ENCODE measurements at regions not wholly inside any gene's neighbourhood (a gene's known extent, or its start where the extent isn't known, plus 50 kb on each side); places are given as distances from the start of the nearest gene placed in this dataset.

DNA sequence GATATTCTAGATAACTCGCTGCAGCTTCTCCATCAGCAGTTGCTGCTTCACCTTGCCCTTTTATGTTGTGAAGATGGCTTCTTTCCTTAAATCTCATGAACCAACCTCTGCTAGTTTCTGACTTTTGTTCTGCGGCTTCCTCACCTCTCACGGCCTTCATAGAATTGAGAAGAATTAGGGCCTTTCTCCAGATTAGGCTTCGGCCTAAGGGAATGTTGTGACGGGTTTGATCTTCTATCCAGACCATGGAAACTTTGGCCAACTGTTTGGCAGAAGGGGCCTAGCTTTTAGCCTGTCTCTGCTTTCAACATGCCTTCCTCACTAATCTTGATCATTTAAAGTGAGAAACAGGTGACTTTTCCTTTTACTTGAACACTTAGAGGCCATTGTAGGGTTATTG is 199.9 kb downstream of the CYP26B1 start:
- no peaks in the 10 kb centered on the region for H3K9me3 Mint-ChIP-seq
- no peaks in the 10 kb centered on the region for H3K36me3 Mint-ChIP-seq
- no peaks in the 10 kb centered on the region for H3K27me3 Mint-ChIP-seq (ENCODE audit: low read depth)
- TF ChIP-seq, protein P1, sequence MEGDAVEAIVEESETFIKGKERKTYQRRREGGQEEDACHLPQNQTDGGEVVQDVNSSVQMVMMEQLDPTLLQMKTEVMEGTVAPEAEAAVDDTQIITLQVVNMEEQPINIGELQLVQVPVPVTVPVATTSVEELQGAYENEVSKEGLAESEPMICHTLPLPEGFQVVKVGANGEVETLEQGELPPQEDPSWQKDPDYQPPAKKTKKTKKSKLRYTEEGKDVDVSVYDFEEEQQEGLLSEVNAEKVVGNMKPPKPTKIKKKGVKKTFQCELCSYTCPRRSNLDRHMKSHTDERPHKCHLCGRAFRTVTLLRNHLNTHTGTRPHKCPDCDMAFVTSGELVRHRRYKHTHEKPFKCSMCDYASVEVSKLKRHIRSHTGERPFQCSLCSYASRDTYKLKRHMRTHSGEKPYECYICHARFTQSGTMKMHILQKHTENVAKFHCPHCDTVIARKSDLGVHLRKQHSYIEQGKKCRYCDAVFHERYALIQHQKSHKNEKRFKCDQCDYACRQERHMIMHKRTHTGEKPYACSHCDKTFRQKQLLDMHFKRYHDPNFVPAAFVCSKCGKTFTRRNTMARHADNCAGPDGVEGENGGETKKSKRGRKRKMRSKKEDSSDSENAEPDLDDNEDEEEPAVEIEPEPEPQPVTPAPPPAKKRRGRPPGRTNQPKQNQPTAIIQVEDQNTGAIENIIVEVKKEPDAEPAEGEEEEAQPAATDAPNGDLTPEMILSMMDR (IDR thresholded peaks at IDR 0.05; ENCODE audit: unreplicated experiment): no peak
- H3K4me3 Mint-ChIP-seq: no peak overlapping the region
- no peak overlapping the region for H3K27ac Mint-ChIP-seq
- no peak for DNase-seq (ENCODE audit: low spot score in 2 of 2, unreplicated experiment in 2 of 2)
- H3K4me1 Mint-ChIP-seq: peaks cover 37% of the 10 kb centered on the region

DNA sequence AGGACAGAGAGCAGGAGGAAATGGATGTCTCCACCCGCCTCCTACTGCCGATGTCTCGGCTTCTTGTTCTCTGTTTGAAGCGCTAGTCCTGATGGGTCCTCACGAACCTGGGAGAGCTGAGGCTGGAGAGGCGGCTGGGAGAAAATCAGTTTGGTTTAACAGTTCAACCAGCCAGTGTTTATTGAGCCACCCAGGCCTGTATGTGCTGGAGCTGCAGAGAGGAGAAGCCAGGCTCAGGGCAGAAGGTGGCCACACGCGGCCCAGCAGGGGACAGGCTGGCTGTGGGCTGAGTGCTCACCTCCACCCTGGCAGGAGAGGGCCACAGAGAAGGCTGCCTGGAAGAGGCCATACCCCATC is 202.1 kb downstream of the CYP26B1 start:
- Mint-ChIP-seq H3K27ac (peak overlapping the region; percentile 68), H3K4me1 (peaks cover 22% of the 10 kb centered on the region), H3K36me3 (no peaks in the 10 kb centered on the region), H3K4me3 (no peak overlapping the region), H3K9me3 (no peaks in the 10 kb centered on the region), H3K27me3 (ENCODE audit: low read depth) (no peaks in the 10 kb centered on the region)
- DNase-seq (ENCODE audit: low spot score in 2 of 2, unreplicated experiment in 2 of 2): no peak
- TF ChIP-seq, protein P1 (IDR thresholded peaks at IDR 0.05; ENCODE audit: unreplicated experiment): no peak

DNA sequence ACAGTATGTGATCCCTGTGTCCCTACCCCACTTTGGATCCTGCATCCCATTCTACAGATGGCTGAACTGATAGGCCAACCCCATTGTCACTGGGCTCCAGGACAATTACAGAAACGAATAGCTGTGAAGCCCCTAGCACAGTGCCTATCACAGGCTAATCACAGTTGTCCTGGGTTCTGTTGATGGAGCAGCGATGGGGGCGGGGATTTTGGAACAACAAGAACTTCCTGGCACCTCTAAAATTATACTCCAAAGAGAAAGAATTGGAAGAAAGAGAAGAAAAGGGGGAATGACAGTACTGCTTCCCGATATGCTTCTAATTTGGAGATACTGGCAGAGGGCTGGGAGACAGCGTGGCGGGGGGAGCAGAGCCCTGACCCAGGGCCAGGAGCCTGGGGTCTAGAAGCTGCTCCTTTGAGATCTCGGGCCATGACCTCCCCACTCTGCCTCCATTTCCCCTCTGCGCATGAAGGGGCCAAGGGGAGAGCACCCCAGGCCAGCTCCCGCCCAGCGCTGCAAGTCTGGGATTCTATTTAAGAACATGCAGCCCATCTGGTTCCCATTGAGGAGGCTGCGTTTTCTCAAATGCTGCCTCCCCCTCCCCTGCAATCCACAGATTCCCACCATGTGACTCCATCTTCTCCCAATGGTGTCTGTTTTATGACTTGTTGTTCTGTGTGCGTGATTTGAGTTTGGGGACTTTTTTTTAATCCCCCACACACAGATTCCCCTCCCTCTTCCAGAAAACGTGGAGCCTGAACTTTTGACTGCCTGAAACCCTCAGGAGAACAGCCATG is 202.7 kb downstream of the CYP26B1 start:
- TF ChIP-seq, protein P1 (IDR thresholded peaks at IDR 0.05; ENCODE audit: unreplicated experiment): no peak
- H3K4me1 Mint-ChIP-seq: peaks cover 19% of the 10 kb centered on the region
- no peak overlapping the region for H3K4me3 Mint-ChIP-seq
- no peaks in the 10 kb centered on the region for H3K27me3 Mint-ChIP-seq (ENCODE audit: low read depth)
- H3K27ac Mint-ChIP-seq: peak overlapping the region; percentile 68
- no peaks in the 10 kb centered on the region for H3K36me3 Mint-ChIP-seq
- peak in 1 of 2 experiments; percentile 31 for DNase-seq (ENCODE audit: low spot score in 2 of 2, unreplicated experiment in 2 of 2)
- H3K9me3 Mint-ChIP-seq: no peaks in the 10 kb centered on the region

DNA sequence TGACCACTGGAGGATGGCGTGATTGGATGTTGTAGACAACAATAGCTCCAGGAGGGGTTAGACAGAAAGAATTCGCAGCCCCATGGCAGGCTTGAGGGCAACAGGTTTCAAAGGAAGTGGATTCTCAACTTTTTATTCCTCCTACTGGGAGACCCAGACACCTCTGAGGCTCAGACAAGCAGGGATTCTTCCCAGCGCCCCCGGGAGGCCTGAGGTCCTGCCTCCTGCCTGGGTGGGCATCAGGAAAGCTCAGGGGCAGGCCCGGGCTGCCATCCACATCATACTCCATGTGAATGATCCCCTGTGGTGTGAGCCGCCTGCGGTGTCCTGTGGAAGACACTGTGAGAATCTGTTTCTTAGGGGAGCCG is 203.5 kb downstream of the CYP26B1 start:
- Mint-ChIP-seq H3K27ac (no peak overlapping the region), H3K27me3 (ENCODE audit: low read depth) (no peaks in the 10 kb centered on the region), H3K4me1 (peaks cover 19% of the 10 kb centered on the region), H3K36me3 (no peaks in the 10 kb centered on the region), H3K9me3 (no peaks in the 10 kb centered on the region), H3K4me3 (no peak overlapping the region)
- TF ChIP-seq, protein P1 (IDR thresholded peaks at IDR 0.05; ENCODE audit: unreplicated experiment): no peak
- DNase-seq (ENCODE audit: low spot score in 2 of 2, unreplicated experiment in 2 of 2): no peak

DNA sequence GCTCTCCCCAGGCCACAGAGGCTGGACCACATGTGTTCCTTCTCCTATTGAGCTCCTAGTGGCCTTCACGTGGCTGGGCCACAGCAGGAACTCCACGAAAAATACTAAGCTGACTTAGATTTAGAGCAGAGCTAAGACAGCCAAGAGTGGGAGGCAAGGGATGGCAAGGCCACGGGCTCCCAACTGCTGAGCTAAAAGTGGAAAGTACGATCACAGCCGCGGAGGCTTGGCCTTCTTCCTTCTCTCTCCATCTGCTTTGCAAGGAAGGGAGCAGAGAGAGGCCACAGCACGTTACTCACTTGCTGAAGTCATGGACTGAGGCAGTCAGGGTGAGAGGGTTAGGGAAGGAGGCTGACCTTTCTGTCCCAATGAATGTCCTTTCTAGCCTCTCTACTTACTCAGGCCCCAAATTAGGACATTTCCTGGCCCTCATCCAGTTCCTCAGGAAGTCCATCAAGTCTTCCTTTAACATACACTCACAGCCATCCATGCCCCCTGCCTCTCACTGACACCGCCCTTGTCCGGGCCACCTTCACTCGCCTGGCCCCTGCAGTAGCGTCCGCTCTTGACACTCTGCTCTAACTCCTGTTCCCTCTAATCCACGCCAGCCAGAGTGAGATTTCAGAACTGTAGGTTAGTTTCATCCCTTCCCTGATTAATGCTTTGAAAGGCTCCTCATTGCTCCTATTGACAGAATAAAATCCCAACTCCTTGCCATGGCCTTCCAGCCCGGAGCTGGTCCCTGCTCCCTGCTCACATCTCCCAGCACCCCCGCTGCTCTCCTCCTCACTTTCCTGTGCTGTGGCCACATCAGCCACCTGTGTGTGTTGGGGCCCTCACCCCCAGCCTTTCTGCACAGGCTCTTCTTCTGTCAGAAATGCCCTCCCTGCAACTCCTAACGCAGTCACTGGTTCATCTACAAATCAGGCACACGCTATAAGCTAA is 204.2 kb downstream of the CYP26B1 start:
- Mint-ChIP-seq H3K27me3 (ENCODE audit: low read depth) (no peaks in the 10 kb centered on the region), H3K4me1 (peaks cover 13% of the 10 kb centered on the region), H3K36me3 (no peaks in the 10 kb centered on the region), H3K9me3 (no peaks in the 10 kb centered on the region), H3K27ac (no peak overlapping the region), H3K4me3 (no peak overlapping the region)
- TF ChIP-seq, protein P1 (IDR thresholded peaks at IDR 0.05; ENCODE audit: unreplicated experiment): no peak
- DNase-seq (ENCODE audit: low spot score in 2 of 2, unreplicated experiment in 2 of 2): no peak

All from mesothelial cell of epicardium (in vitro differentiated cells).